Vagina (tissue), 2 donors: ENCODE measurements at regions not wholly inside any gene's neighbourhood (a gene's known extent, or its start where the extent isn't known, plus 50 kb on each side); places are given as distances from the start of the nearest gene placed in this dataset.

Experiments
- POLR2A ChIP-seq, 2 donors: fragments of 450-650 bp; IDR thresholded peaks; one replicate each; pipeline ENCODE4 v1.6.1; 2017; ENCODE audit warnings: antibody characterized with exemption in 2 of 2, mild to moderate bottlenecking in 2 of 2, moderate library complexity in 2 of 2
- POLR2AphosphoS5 ChIP-seq, 2 donors: sonication (generic); formaldehyde crosslinking; IDR thresholded peaks; one replicate each; pipeline ENCODE4 v1.9.0; 2017; ENCODE audit warnings: antibody characterized with exemption in 2 of 2, mild to moderate bottlenecking in 2 of 2, low read depth in 1 of 2; ENCODE audit not compliant: insufficient read depth in 1 of 2

GRCh38 chr4:123510659-123511058, 114.1 kb downstream of the SPRY1 start:
- TF ChIP-seq POLR2AphosphoS5 (IDR thresholded peaks at IDR 0.05; ENCODE audit: insufficient read depth in 1 of 2, low read depth in 1 of 2) (no peak), POLR2A (IDR thresholded peaks at IDR 0.05) (no peak)
